Endothelial cell of umbilical vein (primary cell): ENCODE measurements at regions not wholly inside any gene's neighbourhood (a gene's known extent, or its start where the extent isn't known, plus 50 kb on each side); places are given as distances from the start of the nearest gene placed in this dataset.

Source experiments
- BruUV-seq: library from RNA; stranded (reverse); fragments of 400-500 nt; replicated peaks from 2 replicates; lab custom pipeline; 2021; lab: Mats Ljungman, UMichigan
- CTCF ChIA-PET: fragments of 300-600, 350-600 bp; sonication (Branson Sonifier 250); formaldehyde crosslinking; loops from one replicate; lab custom pipeline; 2021; ENCODE audit warnings: antibody characterized with exemption, inconsistent platforms; lab: Charles Lee
- POLR2A ChIA-PET: fragments of 300-600, 350-600 bp; sonication (Branson Sonifier 250); formaldehyde crosslinking; loops from one replicate; lab custom pipeline; 2021; ENCODE audit warnings: antibody characterized with exemption, inconsistent platforms; lab: Charles Lee
- DNase-seq: peaks from one replicate; pipeline ENCODE4 v3.0.0-alpha.2; 2011; ENCODE audit warnings: low read depth, low spot score
- FAIRE-seq: peaks from 2 replicates; lab custom pipeline; 2011; peaks lifted over from hg19 to GRCh38; lab: Jason Lieb, UNC
- H2AFZ ChIP-seq: 2 replicates; pipeline ENCODE4 v1.6.0; 2012; ENCODE audit warnings: low read depth, low read length, control low read depth, inconsistent platforms
- H3K27ac ChIP-seq: 2 replicates; pipeline ENCODE4 v1.5.1; 2011; ENCODE audit warnings: low read depth, mild to moderate bottlenecking, control low read depth, low read length, moderate library complexity; ENCODE audit not compliant: insufficient read depth
- H3K27me3 ChIP-seq, 2 experiments: 2 replicates each; pipeline versions ENCODE4 v1.6.0 to v1.6.1; 2011; ENCODE audit warnings: low read length in 2 of 2, mixed read lengths in 1 of 2; ENCODE audit not compliant: control insufficient read depth in 2 of 2, insufficient read depth in 2 of 2
- H3K36me3 ChIP-seq, 2 experiments: 2 replicates in 1 of 2; 3 replicates in 1 of 2; pipeline ENCODE4 v1.5.1; 2011; ENCODE audit warnings: low read length in 2 of 2, mild to moderate bottlenecking in 1 of 2, moderate library complexity in 1 of 2; ENCODE audit not compliant: control insufficient read depth in 2 of 2, insufficient read depth in 2 of 2; ENCODE audit errors: extremely low read depth in 1 of 2
- H3K4me1 ChIP-seq: 3 replicates; pipeline ENCODE4 v1.5.1; 2011; ENCODE audit warnings: mild to moderate bottlenecking, low read length; ENCODE audit not compliant: control insufficient read depth, insufficient read depth; ENCODE audit errors: extremely low read depth
- H3K4me2 ChIP-seq: 2 replicates; pipeline ENCODE4 v1.6.1; 2011; ENCODE audit warnings: low read length, control low read depth, mixed read lengths; ENCODE audit not compliant: insufficient read depth
- H3K4me3 ChIP-seq, 3 experiments: fragments of 200-600 bp in 1 of 3; sonication (generic), shearing (Covaris generic) in 1 of 3; replicated peaks in 1 of 3; 2 replicates each; pipeline ENCODE4 v1.5.1; 2011 to 2016; ENCODE audit warnings: control low read depth in 3 of 3, low read length in 3 of 3, mild to moderate bottlenecking in 2 of 3, inconsistent platforms in 1 of 3, low read depth in 1 of 3, moderate library complexity in 1 of 3; ENCODE audit not compliant: insufficient read depth in 1 of 3
- H3K79me2 ChIP-seq: 2 replicates; pipeline ENCODE4 v1.6.0; 2012; ENCODE audit warnings: low read length, inconsistent platforms; ENCODE audit not compliant: control insufficient read depth, insufficient read depth
- H3K9ac ChIP-seq: replicated peaks from 2 replicates; pipeline ENCODE3; 2011; ENCODE audit warnings: low read length, control low read depth; ENCODE audit not compliant: insufficient read depth; ENCODE audit errors: extremely low read depth
- H3K9me1 ChIP-seq: replicated peaks from 3 replicates; pipeline ENCODE4 v1.6.0; 2011; ENCODE audit warnings: mild to moderate bottlenecking, low read length; ENCODE audit not compliant: control insufficient read depth, insufficient read depth; ENCODE audit errors: extremely low read depth
- H3K9me3 ChIP-seq: replicated peaks from 2 replicates; pipeline ENCODE4 v1.5.1; 2012; ENCODE audit warnings: low read length, inconsistent platforms; ENCODE audit not compliant: control insufficient read depth, insufficient read depth
- H4K20me1 ChIP-seq: replicated peaks from 2 replicates; pipeline ENCODE3; 2011; ENCODE audit warnings: mild to moderate bottlenecking, low read length; ENCODE audit not compliant: control insufficient read depth, insufficient read depth; ENCODE audit errors: extremely low read depth
- EZH2 ChIP-seq: IDR thresholded peaks from 2 replicates; pipeline ENCODE4 v1.6.1; 2012; ENCODE audit warnings: borderline replicate concordance, low read depth, mild to moderate bottlenecking, moderate library complexity, low read length, inconsistent platforms; ENCODE audit not compliant: severe bottlenecking
- FOS ChIP-seq: IDR thresholded peaks from 2 replicates; pipeline ENCODE4 v1.6.1; 2011; ENCODE audit warnings: mild to moderate bottlenecking, low read length, moderate library complexity, borderline replicate concordance; ENCODE audit not compliant: insufficient read depth
- GATA2 ChIP-seq: IDR thresholded peaks from 2 replicates; pipeline ENCODE4 v1.7.0; 2011; ENCODE audit warnings: low read depth, mild to moderate bottlenecking, moderate library complexity, mixed read lengths, low read length; ENCODE audit not compliant: insufficient read length, insufficient read depth
- JUN ChIP-seq: IDR thresholded peaks from 2 replicates; pipeline ENCODE4 v1.6.1; 2011; ENCODE audit warnings: borderline replicate concordance, low read depth; ENCODE audit not compliant: insufficient read length, insufficient read depth
- MYC ChIP-seq: IDR thresholded peaks from one replicate; pipeline ENCODE4 v1.6.1; 2011; ENCODE audit warnings: mild to moderate bottlenecking, low read depth, low read length
- POLR2A ChIP-seq: IDR thresholded peaks from 2 replicates; pipeline ENCODE4 v1.6.1; 2012; ENCODE audit warnings: low read depth, mild to moderate bottlenecking, control low read depth, low read length
- POLR2AphosphoS5 ChIP-seq: IDR thresholded peaks from 2 replicates; pipeline ENCODE4 v1.6.1; 2012; ENCODE audit warnings: low read depth, mild to moderate bottlenecking, control low read depth, low read length, moderate library complexity; ENCODE audit not compliant: insufficient read depth
- dilution Hi-C: fragments of 300-500 bp; cut with MboI; formaldehyde crosslinking; loops from one replicate; pipeline ENCODE4 v1.15.0; 2019; ENCODE audit warnings: low sequenced_read_pairs; ENCODE audit not compliant: extremely low pct_ligation_motif_present
- intact Hi-C: fragments of 100-400 bp; cut with micrococcal nuclease; formaldehyde crosslinking; loops from one replicate; pipeline ENCODE4 v1.10.0; 2022
- TF ChIP-seq, protein P1 (sequence below): IDR thresholded peaks from 2 replicates; pipeline ENCODE4 v1.6.1; 2011; ENCODE audit not compliant: insufficient read depth, insufficient read length
- TF ChIP-seq, protein P2 (sequence below), 2 donors: IDR thresholded peaks; 1 replicate in 1 of 2; 2 replicates in 1 of 2; pipeline ENCODE4 v1.5.1; 2011; ENCODE audit warnings: low read length in 2 of 2, mild to moderate bottlenecking in 2 of 2, moderate library complexity in 2 of 2, control low read depth in 1 of 2, inconsistent platforms in 1 of 2, low read depth in 1 of 2; ENCODE audit not compliant: insufficient read depth in 1 of 2; ENCODE audit errors: extremely low read depth in 1 of 2

DNA sequence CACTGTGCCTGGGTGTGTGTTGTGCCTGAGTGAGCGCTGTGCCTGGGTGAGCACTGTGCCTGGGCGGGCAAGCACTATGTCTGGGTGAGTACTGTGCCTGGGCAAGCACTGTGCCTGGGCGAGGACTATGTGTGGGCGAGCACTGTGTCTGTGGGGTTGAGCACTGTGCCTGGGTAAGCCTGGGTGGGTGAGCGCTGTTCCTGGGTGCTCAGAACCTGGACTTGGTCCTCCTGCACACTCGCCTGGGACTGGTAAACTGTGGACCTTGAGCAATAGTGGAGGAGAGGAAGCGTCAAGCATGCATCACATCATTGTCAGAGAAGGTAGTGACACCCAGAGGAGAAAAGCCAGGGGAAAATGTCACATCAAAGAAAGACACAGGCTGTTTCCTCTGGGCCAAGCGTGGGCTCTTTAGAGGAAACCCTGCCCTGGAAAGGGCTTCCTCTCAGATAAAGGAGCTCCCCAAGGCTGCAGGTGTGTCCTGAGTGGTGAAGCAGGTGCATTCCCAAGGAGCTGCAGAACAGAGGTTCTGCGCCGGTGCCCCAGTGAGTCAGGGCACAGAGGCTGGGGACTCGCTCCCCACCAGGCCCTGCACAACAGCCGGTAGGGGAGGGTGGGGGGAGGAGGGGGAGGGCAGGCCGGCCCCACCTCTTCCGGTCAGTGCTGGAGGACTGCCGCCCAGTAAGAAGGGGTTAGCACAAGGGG lies 141.2 kb downstream of the TEX29 start:
- no TSS peak for BruUV-seq
- Histone ChIP-seq H3K9ac (no peak overlapping the region), H3K9me3 (no peaks in the 10 kb centered on the region), H3K4me3 (no peak overlapping the region), H3K79me2 (no peaks in the 10 kb centered on the region), H3K27me3 (no peaks in the 10 kb centered on the region), H3K9me1 (no peaks in the 10 kb centered on the region), H4K20me1 (no peaks in the 10 kb centered on the region), H3K36me3 (no peaks in the 10 kb centered on the region), H3K4me2 (no peak overlapping the region), H2AFZ (no peak overlapping the region), H3K4me1 (no peaks in the 10 kb centered on the region), H3K27ac (no peak overlapping the region)
- FAIRE-seq (no peak), DNase-seq (no peak)
- no peak for TF ChIP-seq EZH2
- TF ChIP-seq MYC, result no peak
- TF ChIP-seq, protein P1, sequence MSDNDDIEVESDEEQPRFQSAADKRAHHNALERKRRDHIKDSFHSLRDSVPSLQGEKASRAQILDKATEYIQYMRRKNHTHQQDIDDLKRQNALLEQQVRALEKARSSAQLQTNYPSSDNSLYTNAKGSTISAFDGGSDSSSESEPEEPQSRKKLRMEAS, result no peak
- no peak for TF ChIP-seq POLR2A
- no peak for TF ChIP-seq GATA2
- TF ChIP-seq, protein P2, sequence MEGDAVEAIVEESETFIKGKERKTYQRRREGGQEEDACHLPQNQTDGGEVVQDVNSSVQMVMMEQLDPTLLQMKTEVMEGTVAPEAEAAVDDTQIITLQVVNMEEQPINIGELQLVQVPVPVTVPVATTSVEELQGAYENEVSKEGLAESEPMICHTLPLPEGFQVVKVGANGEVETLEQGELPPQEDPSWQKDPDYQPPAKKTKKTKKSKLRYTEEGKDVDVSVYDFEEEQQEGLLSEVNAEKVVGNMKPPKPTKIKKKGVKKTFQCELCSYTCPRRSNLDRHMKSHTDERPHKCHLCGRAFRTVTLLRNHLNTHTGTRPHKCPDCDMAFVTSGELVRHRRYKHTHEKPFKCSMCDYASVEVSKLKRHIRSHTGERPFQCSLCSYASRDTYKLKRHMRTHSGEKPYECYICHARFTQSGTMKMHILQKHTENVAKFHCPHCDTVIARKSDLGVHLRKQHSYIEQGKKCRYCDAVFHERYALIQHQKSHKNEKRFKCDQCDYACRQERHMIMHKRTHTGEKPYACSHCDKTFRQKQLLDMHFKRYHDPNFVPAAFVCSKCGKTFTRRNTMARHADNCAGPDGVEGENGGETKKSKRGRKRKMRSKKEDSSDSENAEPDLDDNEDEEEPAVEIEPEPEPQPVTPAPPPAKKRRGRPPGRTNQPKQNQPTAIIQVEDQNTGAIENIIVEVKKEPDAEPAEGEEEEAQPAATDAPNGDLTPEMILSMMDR (IDR thresholded peaks at IDR 0.05; ENCODE audit: extremely low read depth in 1 of 2, insufficient read depth in 1 of 2, low read depth in 1 of 2, low read length in 2 of 2), result no peak
- no peak for TF ChIP-seq POLR2AphosphoS5
- no peak for TF ChIP-seq FOS
- no peak for TF ChIP-seq JUN
- dilution Hi-C loops, result no loop called here
- ChIA-PET POLR2A (no interaction called here), CTCF (no interaction called here)
- intact Hi-C loops, result no loop called here
